B cell (primary cell): ENCODE measurements at regions not wholly inside any gene's neighbourhood (a gene's known extent, or its start where the extent isn't known, plus 50 kb on each side); places are given as distances from the start of the nearest gene placed in this dataset.

Experiments used
- ATAC-seq: fragments of 200-7000 bp; cut with Tn5 transposase; one replicate; pipeline ENCODE4 v1.10.0; 2021; ENCODE audit warnings: low read depth, mild to moderate bottlenecking, moderate number of reproducible peaks, moderate library complexity
- CTCF ChIA-PET: fragments of 350-600 bp; sonication (Branson Sonifier 250); formaldehyde crosslinking; loops from one replicate; lab custom pipeline; 2021; ENCODE audit warnings: antibody characterized with exemption, inconsistent platforms; lab: Charles Lee
- POLR2A ChIA-PET: fragments of 350-600 bp; sonication (Branson Sonifier 250); formaldehyde crosslinking; loops from one replicate; lab custom pipeline; 2021; ENCODE audit warnings: antibody characterized with exemption; lab: Charles Lee
- DNase-seq: peaks from one replicate; pipeline ENCODE4 v3.0.0; 2013
- H2AFZ ChIP-seq: 2 replicates; pipeline ENCODE4 v1.6.1; 2012; ENCODE audit warnings: mild to moderate bottlenecking, low read depth, low read length; ENCODE audit not compliant: insufficient read depth, poor library complexity, severe bottlenecking
- H3K27ac ChIP-seq, 2 donors: 1 replicate in 1 of 2; 2 replicates in 1 of 2; pipeline ENCODE4 v1.5.1; 2012 to 2013; ENCODE audit warnings: low read length in 2 of 2, mild to moderate bottlenecking in 2 of 2, moderate library complexity in 1 of 2
- H3K27me3 ChIP-seq, 4 experiments: fragments of 200-600 bp in 1 of 4; sonication (generic) in 1 of 4; replicated peaks in 1 of 4; 1 replicate in 2 of 4; 2 replicates in 2 of 4; pipeline versions ENCODE4 v1.6.1 to v1.7.0; 2013 to 2016; ENCODE audit warnings: low read length in 3 of 4, mild to moderate bottlenecking in 2 of 4, mixed read lengths in 1 of 4, moderate library complexity in 1 of 4; ENCODE audit not compliant: insufficient read depth in 4 of 4, control insufficient read depth in 3 of 4; ENCODE audit errors: control extremely low read depth in 1 of 4
- H3K36me3 ChIP-seq, 2 experiments: replicated peaks in 1 of 2; 1 replicate in 1 of 2; 2 replicates in 1 of 2; pipeline versions ENCODE4 v1.6.1 to v1.7.1; 2013; ENCODE audit warnings: low read length in 1 of 2; ENCODE audit not compliant: insufficient read depth in 2 of 2, control insufficient read depth in 1 of 2; ENCODE audit errors: control extremely low read depth in 1 of 2, extremely low read depth in 1 of 2
- H3K4me1 ChIP-seq, 2 donors: fragments of 200-600 bp in 1 of 2; sonication (generic) in 1 of 2; 1 replicate in 1 of 2; 2 replicates in 1 of 2; pipeline versions ENCODE4 v1.5.1 to v1.6.1; 2013 to 2017; ENCODE audit warnings: low read length in 2 of 2; ENCODE audit not compliant: control insufficient read depth in 2 of 2, insufficient read depth in 2 of 2
- H3K4me2 ChIP-seq: replicated peaks from 2 replicates; pipeline ENCODE3; 2012; ENCODE audit warnings: mild to moderate bottlenecking, low read depth, low read length; ENCODE audit not compliant: poor library complexity, severe bottlenecking
- H3K4me3 ChIP-seq, 5 experiments: fragments of 200-600 bp in 1 of 5; sonication (generic) in 1 of 5; 1 replicate in 3 of 5; 2 replicates in 2 of 5; pipeline versions ENCODE4 v1.5.1 to v1.7.0; 2011 to 2016; ENCODE audit warnings: low read length in 4 of 5, mild to moderate bottlenecking in 4 of 5, low read depth in 2 of 5, control low read depth in 1 of 5, moderate library complexity in 1 of 5; ENCODE audit not compliant: insufficient read depth in 1 of 5; ENCODE audit errors: control extremely low read depth in 1 of 5, extremely low read depth in 1 of 5
- H3K79me2 ChIP-seq: fragments of 200-600 bp; sonication (generic); one replicate; pipeline ENCODE4 v1.6.0; 2016; ENCODE audit warnings: low read length; ENCODE audit not compliant: control insufficient read depth, insufficient read depth
- H3K9ac ChIP-seq: fragments of 200-600 bp; sonication (generic); 2 replicates; pipeline ENCODE4 v1.6.1; 2017; ENCODE audit warnings: mild to moderate bottlenecking, low read length, moderate library complexity
- H3K9me3 ChIP-seq, 3 donors: one replicate each; pipeline versions ENCODE4 v1.6.1 to v1.7.1; 2013; ENCODE audit warnings: low read length in 2 of 3; ENCODE audit not compliant: control insufficient read depth in 2 of 3, insufficient read depth in 1 of 3; ENCODE audit errors: control extremely low read depth in 1 of 3
- H4K20me1 ChIP-seq: 2 replicates; pipeline ENCODE4 v1.6.0; 2012; ENCODE audit warnings: mild to moderate bottlenecking, low read length; ENCODE audit not compliant: insufficient read depth, control insufficient read depth, poor library complexity, severe bottlenecking
- H3K27ac Mint-ChIP-seq: one replicate; pipeline ENCODE4 v1.8.0; 2021; ENCODE audit warnings: mixed read lengths
- H3K27me3 Mint-ChIP-seq: one replicate; pipeline ENCODE4 v1.8.0; 2021; ENCODE audit warnings: mixed read lengths
- H3K4me1 Mint-ChIP-seq: one replicate; pipeline ENCODE4 v1.8.0; 2021; ENCODE audit warnings: mixed read lengths
- H3K4me3 Mint-ChIP-seq: one replicate; pipeline ENCODE4 v1.8.0; 2021; ENCODE audit warnings: mixed read lengths
- H3K9me3 Mint-ChIP-seq: one replicate; pipeline ENCODE4 v1.8.0; 2022; ENCODE audit warnings: mixed read lengths; ENCODE audit not compliant: insufficient read depth
- CTCF ChIP-seq: fragments of 200-600 bp; IDR thresholded peaks from one replicate; pipeline ENCODE4 v1.8.0; 2022; ENCODE audit warnings: antibody characterized with exemption, mild to moderate bottlenecking
- EZH2 ChIP-seq: IDR thresholded peaks from 2 replicates; pipeline ENCODE4 v1.6.1; 2012; ENCODE audit warnings: borderline replicate concordance, low read depth, mild to moderate bottlenecking, moderate library complexity, low read length; ENCODE audit not compliant: insufficient read depth, poor library complexity, severe bottlenecking
- WGBS: methylation state at CpG from one replicate; pipeline ENCODE4 v1.1.5; 2013; ENCODE audit warnings: missing lambda C conversion rate; ENCODE audit not compliant: insufficient coverage; 5-methylcytosine and 5-hydroxymethylcytosine counted together
- intact Hi-C: fragments of 100-400 bp; cut with micrococcal nuclease; formaldehyde crosslinking; loops from one replicate; pipeline ENCODE4 v1.10.0; 2022

- Mint-ChIP-seq H3K27ac (peak overlapping the region; percentile 85), H3K4me1 (peaks cover 41% of the 10 kb centered on the region), H3K27me3 (no peaks in the 10 kb centered on the region), H3K9me3 (no peaks in the 10 kb centered on the region), H3K4me3 (peak overlapping the region; percentile 82)
- H3K4me2 ChIP-seq, result peak overlapping the region; percentile 96
- no peak overlapping the region for H3K4me3 ChIP-seq
- H3K36me3 ChIP-seq, result no peaks in the 10 kb centered on the region
- intact Hi-C loops, result loop anchor here (5.0 kb wide), 2 partner anchors 51 to 534 kb away; no protein-coding TSS in a partner anchor
- no peak for TF ChIP-seq CTCF
- TF ChIP-seq EZH2, result no peak
- peaks cover 8% of the 10 kb centered on the region for H3K79me2 ChIP-seq
- H3K27me3 ChIP-seq, result no peaks in the 10 kb centered on the region
- CTCF ChIA-PET, result interaction anchor here (0.9 to 9.4 kb wide), 12 partner anchors 8 to 160 kb away, joined by 3 to 169 read pairs (median 6); no protein-coding TSS in a partner anchor
- peak overlapping the region; percentile 59 for H3K9ac ChIP-seq
- POLR2A ChIA-PET, result interaction anchor here (0.9 to 3.4 kb wide), 3 partner anchors 72 to 625 kb away, joined by 4 to 12 read pairs (median 5); partner anchors contain the start of gene TNRC6C
- no CpG with 5 or more reads among the region's 7 CpGs for WGBS
- H2AFZ ChIP-seq, result peak overlapping the region; percentile 26
- peak overlapping the region; percentile 67 to 77 for H3K27ac ChIP-seq
- peaks cover 0 to 6% (median 0%) of the 10 kb centered on the region in 3 donors for H3K9me3 ChIP-seq
- no peaks in the 10 kb centered on the region for H4K20me1 ChIP-seq
- no peak for DNase-seq
- peaks cover 25 to 49% of the 10 kb centered on the region in 2 donors for H3K4me1 ChIP-seq
- ATAC-seq, result no peak
Observed at GRCh38 chr17:77332981-77333685, 192.4 kb downstream of the SEC14L1 start.

- Histone ChIP-seq H3K4me3 (no peak overlapping the region), H3K4me1 (peaks cover 22 to 26% of the 10 kb centered on the region in 2 donors), H3K9me3 (peaks cover 0 to 6% (median 0%) of the 10 kb centered on the region in 3 donors), H3K27me3 (no peaks in the 10 kb centered on the region), H2AFZ (no peak overlapping the region), H3K9ac (no peak overlapping the region), H3K27ac (no peak overlapping the region), H3K36me3 (no peaks in the 10 kb centered on the region), H3K79me2 (peaks cover 3% of the 10 kb centered on the region), H3K4me2 (no peak overlapping the region), H4K20me1 (no peaks in the 10 kb centered on the region)
- ATAC-seq, result no peak
- no peak for TF ChIP-seq CTCF
- TF ChIP-seq EZH2, result no peak
- ChIA-PET CTCF (interaction anchor here (1.0 to 1.2 kb wide), 2 partner anchors 9 to 64 kb away, joined by 3 read pairs; no protein-coding TSS in a partner anchor), POLR2A (no interaction called here)
- DNase-seq, result no peak
- intact Hi-C loops, result no loop called here
- Mint-ChIP-seq H3K4me3 (no peak overlapping the region), H3K9me3 (no peaks in the 10 kb centered on the region), H3K4me1 (peaks cover 28% of the 10 kb centered on the region), H3K27me3 (no peaks in the 10 kb centered on the region), H3K27ac (no peak overlapping the region)
- WGBS, result 100% methylated on average over 1 of the region's 2 CpGs
Observed at GRCh38 chr17:77337150-77337549, 196.4 kb downstream of the SEC14L1 start.
